Hepatocyte (in vitro differentiated cells): ENCODE measurements at regions not wholly inside any gene's neighbourhood (a gene's known extent, or its start where the extent isn't known, plus 50 kb on each side); places are given as distances from the start of the nearest gene placed in this dataset.

Experiments used
- DNase-seq: peaks from one replicate; pipeline ENCODE4 v3.0.0-alpha.2; 2016; ENCODE audit warnings: low spot score
- H2AFZ ChIP-seq: fragments of 200-600 bp; sonication (generic); 2 replicates; pipeline ENCODE4 v1.6.0; 2016; ENCODE audit warnings: antibody characterized with exemption, mild to moderate bottlenecking
- H3K27ac ChIP-seq: fragments of 200-600 bp; sonication (generic); 2 replicates; pipeline ENCODE4 v1.5.1; 2016; ENCODE audit warnings: mild to moderate bottlenecking
- H3K27me3 ChIP-seq: fragments of 200-600 bp; sonication (generic); 2 replicates; pipeline ENCODE4 v1.6.1; 2016
- H3K36me3 ChIP-seq: fragments of 200-600 bp; sonication (generic); replicated peaks from 2 replicates; pipeline ENCODE4 v1.5.1; 2016; ENCODE audit warnings: low read depth; ENCODE audit not compliant: insufficient read depth
- H3K4me1 ChIP-seq: fragments of 200-600 bp; sonication (generic); 2 replicates; pipeline ENCODE4 v1.5.1; 2016; ENCODE audit warnings: mild to moderate bottlenecking, moderate library complexity; ENCODE audit not compliant: insufficient read depth
- H3K4me2 ChIP-seq: fragments of 200-600 bp; sonication (generic); 2 replicates; pipeline ENCODE4 v1.6.0; 2016
- H3K4me3 ChIP-seq: fragments of 200-600 bp; sonication (generic); 2 replicates; pipeline ENCODE4 v1.5.1; 2016; ENCODE audit warnings: mild to moderate bottlenecking
- H3K79me2 ChIP-seq: fragments of 200-600 bp; sonication (generic); 2 replicates; pipeline ENCODE4 v1.6.0; 2017; ENCODE audit warnings: mild to moderate bottlenecking
- H3K9me2 ChIP-seq: fragments of 200-600 bp; sonication (generic); replicated peaks from 2 replicates; pipeline ENCODE4 v1.6.0; 2017; ENCODE audit warnings: mild to moderate bottlenecking; ENCODE audit not compliant: insufficient read depth
- H3K9me3 ChIP-seq: fragments of 200-600 bp; sonication (generic); 2 replicates; pipeline ENCODE4 v1.5.1; 2016; ENCODE audit warnings: low read depth, mild to moderate bottlenecking
- H4K20me1 ChIP-seq: fragments of 200-600 bp; sonication (generic); 2 replicates; pipeline ENCODE4 v1.6.0; 2016; ENCODE audit warnings: mild to moderate bottlenecking; ENCODE audit not compliant: insufficient read depth, poor library complexity, severe bottlenecking
- EZH2 ChIP-seq: fragments of 200-600 bp; sonication (generic); IDR thresholded peaks from 2 replicates; pipeline ENCODE4 v1.6.1; 2016; ENCODE audit warnings: antibody characterized with exemption, mild to moderate bottlenecking, borderline replicate concordance
- EZH2phosphoT487 ChIP-seq: fragments of 200-600 bp; sonication (generic); IDR thresholded peaks from one replicate; pipeline ENCODE4 v1.6.1; 2018; ENCODE audit warnings: antibody characterized with exemption, mild to moderate bottlenecking, low read depth, moderate library complexity; ENCODE audit not compliant: unreplicated experiment, severe bottlenecking
- WGBS: methylation state at CpG from one replicate; pipeline ENCODE4 v1.1.6; 2016; ENCODE audit warnings: low lambda C conversion rate; ENCODE audit errors: missing lambda C conversion rate; 5-methylcytosine and 5-hydroxymethylcytosine counted together
- TF ChIP-seq, protein P1 (sequence below): fragments of 200-600 bp; sonication (generic); IDR thresholded peaks from 2 replicates; pipeline ENCODE4 v1.5.1; 2016; ENCODE audit warnings: antibody characterized with exemption, mild to moderate bottlenecking; ENCODE audit not compliant: poor library complexity

- Histone ChIP-seq H3K79me2 (no peaks in the 10 kb centered on the region), H4K20me1 (no peaks in the 10 kb centered on the region), H3K9me3 (no peaks in the 10 kb centered on the region), H3K9me2 (no peaks in the 10 kb centered on the region), H2AFZ (no peak overlapping the region), H3K36me3 (no peaks in the 10 kb centered on the region), H3K4me2 (no peak overlapping the region), H3K4me1 (no peaks in the 10 kb centered on the region), H3K4me3 (no peak overlapping the region), H3K27ac (no peak overlapping the region), H3K27me3 (peaks cover 5% of the 10 kb centered on the region)
- WGBS = 51% methylated on average over 3 of the region's 3 CpGs
- TF ChIP-seq EZH2 (no peak), EZH2phosphoT487 (no peak)
- TF ChIP-seq, protein P1, sequence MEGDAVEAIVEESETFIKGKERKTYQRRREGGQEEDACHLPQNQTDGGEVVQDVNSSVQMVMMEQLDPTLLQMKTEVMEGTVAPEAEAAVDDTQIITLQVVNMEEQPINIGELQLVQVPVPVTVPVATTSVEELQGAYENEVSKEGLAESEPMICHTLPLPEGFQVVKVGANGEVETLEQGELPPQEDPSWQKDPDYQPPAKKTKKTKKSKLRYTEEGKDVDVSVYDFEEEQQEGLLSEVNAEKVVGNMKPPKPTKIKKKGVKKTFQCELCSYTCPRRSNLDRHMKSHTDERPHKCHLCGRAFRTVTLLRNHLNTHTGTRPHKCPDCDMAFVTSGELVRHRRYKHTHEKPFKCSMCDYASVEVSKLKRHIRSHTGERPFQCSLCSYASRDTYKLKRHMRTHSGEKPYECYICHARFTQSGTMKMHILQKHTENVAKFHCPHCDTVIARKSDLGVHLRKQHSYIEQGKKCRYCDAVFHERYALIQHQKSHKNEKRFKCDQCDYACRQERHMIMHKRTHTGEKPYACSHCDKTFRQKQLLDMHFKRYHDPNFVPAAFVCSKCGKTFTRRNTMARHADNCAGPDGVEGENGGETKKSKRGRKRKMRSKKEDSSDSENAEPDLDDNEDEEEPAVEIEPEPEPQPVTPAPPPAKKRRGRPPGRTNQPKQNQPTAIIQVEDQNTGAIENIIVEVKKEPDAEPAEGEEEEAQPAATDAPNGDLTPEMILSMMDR = no peak
- peak; percentile 28 for DNase-seq
Observed at GRCh38 chr6:133833949-133834359, 55.0 kb upstream of the TCF21 start.

- no peaks in the 10 kb centered on the region for H3K4me1 ChIP-seq
- no peak overlapping the region for H2AFZ ChIP-seq
- H3K4me2 ChIP-seq = no peak overlapping the region
- no peaks in the 10 kb centered on the region for H3K9me3 ChIP-seq
- no peaks in the 10 kb centered on the region for H3K79me2 ChIP-seq
- H3K27ac ChIP-seq = no peak overlapping the region
- TF ChIP-seq EZH2phosphoT487 (no peak), EZH2 (no peak)
- TF ChIP-seq, protein P1 = no peak
- no peak for DNase-seq
- H3K4me3 ChIP-seq = no peak overlapping the region
- H3K9me2 ChIP-seq = no peaks in the 10 kb centered on the region
- peaks cover 5% of the 10 kb centered on the region for H3K27me3 ChIP-seq
- no peaks in the 10 kb centered on the region for H3K36me3 ChIP-seq
- 78% methylated on average over 2 of the region's 2 CpGs for WGBS
- no peaks in the 10 kb centered on the region for H4K20me1 ChIP-seq
Observed at GRCh38 chr6:133834472-133835170, 54.3 kb upstream of the TCF21 start.

GRCh38 chr6:133835901-133836300 lies 53.0 kb upstream of the TCF21 start:
- no peak overlapping the region for H2AFZ ChIP-seq

More at GRCh38 chr6:133835901-133836300, 53.0 kb upstream of the TCF21 start:
- Histone ChIP-seq H3K27me3 (peaks cover 5% of the 10 kb centered on the region), H3K4me1 (no peaks in the 10 kb centered on the region), H3K4me2 (no peak overlapping the region), H4K20me1 (no peaks in the 10 kb centered on the region), H3K27ac (no peak overlapping the region), H3K9me3 (no peaks in the 10 kb centered on the region), H3K36me3 (no peaks in the 10 kb centered on the region), H3K4me3 (no peak overlapping the region), H3K79me2 (no peaks in the 10 kb centered on the region), H3K9me2 (no peaks in the 10 kb centered on the region)
- no peak for DNase-seq
- WGBS = 95% methylated on average over 4 of the region's 4 CpGs
- TF ChIP-seq EZH2phosphoT487 = no peak
- TF ChIP-seq, protein P1 = no peak
- no peak for TF ChIP-seq EZH2
